Neural crest cell (in vitro differentiated cells): ENCODE measurements at regions not wholly inside any gene's neighbourhood (a gene's known extent, or its start where the extent isn't known, plus 50 kb on each side); places are given as distances from the start of the nearest gene placed in this dataset.

Experiments
- DNase-seq: peaks from one replicate; pipeline ENCODE4 v3.0.0; 2021; ENCODE audit warnings: low read depth, mixed read lengths, low spot score
- H3K27ac Mint-ChIP-seq: one replicate; pipeline ENCODE4 v1.8.0; 2021; ENCODE audit warnings: mild to moderate bottlenecking, mixed read lengths; ENCODE audit not compliant: unreplicated experiment
- H3K27me3 Mint-ChIP-seq: 2 replicates; pipeline ENCODE4 v1.8.0; 2021; ENCODE audit warnings: low read depth, mild to moderate bottlenecking, mixed read lengths
- H3K36me3 Mint-ChIP-seq: 2 replicates; pipeline ENCODE4 v1.8.0; 2021; ENCODE audit warnings: low read depth, mild to moderate bottlenecking, mixed read lengths
- H3K4me1 Mint-ChIP-seq: 2 replicates; pipeline ENCODE4 v1.8.0; 2021; ENCODE audit warnings: mixed read lengths
- H3K4me3 Mint-ChIP-seq: one replicate; pipeline ENCODE4 v1.8.0; 2021; ENCODE audit warnings: mild to moderate bottlenecking, mixed read lengths
- H3K9me3 Mint-ChIP-seq: 2 replicates; pipeline ENCODE4 v1.8.0; 2021; ENCODE audit warnings: mixed read lengths
- TF ChIP-seq, protein P1 (sequence below): fragments of 200-600 bp; sonication (generic); conservative IDR thresholded peaks from 2 replicates; pipeline ENCODE4 v1.5.0; 2021; ENCODE audit warnings: antibody characterized with exemption, mild to moderate bottlenecking

GRCh38 chr18:10094154-10094553, 180.3 kb downstream of the VAPA start:
- H3K4me1 Mint-ChIP-seq: no peaks in the 10 kb centered on the region
- H3K27me3 Mint-ChIP-seq: no peaks in the 10 kb centered on the region
- H3K36me3 Mint-ChIP-seq: no peaks in the 10 kb centered on the region
- no peak overlapping the region for H3K4me3 Mint-ChIP-seq
- no peak overlapping the region for H3K27ac Mint-ChIP-seq
- H3K9me3 Mint-ChIP-seq: no peaks in the 10 kb centered on the region
- TF ChIP-seq, protein P1, sequence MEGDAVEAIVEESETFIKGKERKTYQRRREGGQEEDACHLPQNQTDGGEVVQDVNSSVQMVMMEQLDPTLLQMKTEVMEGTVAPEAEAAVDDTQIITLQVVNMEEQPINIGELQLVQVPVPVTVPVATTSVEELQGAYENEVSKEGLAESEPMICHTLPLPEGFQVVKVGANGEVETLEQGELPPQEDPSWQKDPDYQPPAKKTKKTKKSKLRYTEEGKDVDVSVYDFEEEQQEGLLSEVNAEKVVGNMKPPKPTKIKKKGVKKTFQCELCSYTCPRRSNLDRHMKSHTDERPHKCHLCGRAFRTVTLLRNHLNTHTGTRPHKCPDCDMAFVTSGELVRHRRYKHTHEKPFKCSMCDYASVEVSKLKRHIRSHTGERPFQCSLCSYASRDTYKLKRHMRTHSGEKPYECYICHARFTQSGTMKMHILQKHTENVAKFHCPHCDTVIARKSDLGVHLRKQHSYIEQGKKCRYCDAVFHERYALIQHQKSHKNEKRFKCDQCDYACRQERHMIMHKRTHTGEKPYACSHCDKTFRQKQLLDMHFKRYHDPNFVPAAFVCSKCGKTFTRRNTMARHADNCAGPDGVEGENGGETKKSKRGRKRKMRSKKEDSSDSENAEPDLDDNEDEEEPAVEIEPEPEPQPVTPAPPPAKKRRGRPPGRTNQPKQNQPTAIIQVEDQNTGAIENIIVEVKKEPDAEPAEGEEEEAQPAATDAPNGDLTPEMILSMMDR: no peak
- DNase-seq: no peak

- Mint-ChIP-seq H3K27me3 (no peaks in the 10 kb centered on the region), H3K4me1 (no peaks in the 10 kb centered on the region), H3K36me3 (no peaks in the 10 kb centered on the region), H3K9me3 (no peaks in the 10 kb centered on the region), H3K27ac (no peak overlapping the region), H3K4me3 (no peak overlapping the region)
- TF ChIP-seq, protein P1: no peak
- no peak for DNase-seq
Observed at GRCh38 chr18:10094655-10095054, 180.8 kb downstream of the VAPA start.

DNA sequence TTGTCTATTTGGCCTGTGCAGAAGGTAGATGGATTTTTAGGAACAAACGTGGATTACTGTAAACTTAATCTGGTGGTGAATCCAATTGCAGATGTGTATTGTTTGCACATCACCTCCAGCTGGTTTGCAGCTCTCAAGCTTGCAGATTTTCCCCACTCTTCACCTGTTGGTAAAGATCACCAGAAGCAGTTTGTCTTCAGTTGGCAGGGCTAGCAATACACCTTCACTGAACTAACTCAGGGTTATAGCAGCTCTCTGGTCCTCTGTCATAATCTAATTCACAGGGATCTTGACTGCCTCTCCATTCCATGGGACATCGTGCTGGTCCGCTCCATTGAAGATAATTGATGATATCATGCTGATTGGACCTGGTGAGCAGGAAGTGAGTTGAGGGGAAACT, 181.5 kb downstream of the VAPA start:
- Mint-ChIP-seq H3K36me3 (no peaks in the 10 kb centered on the region), H3K27me3 (no peaks in the 10 kb centered on the region), H3K4me3 (no peak overlapping the region), H3K4me1 (no peaks in the 10 kb centered on the region), H3K27ac (no peak overlapping the region), H3K9me3 (no peaks in the 10 kb centered on the region)
- DNase-seq: no peak
- TF ChIP-seq, protein P1: no peak

- peaks cover 14% of the 10 kb centered on the region for H3K4me1 Mint-ChIP-seq
- no peak for DNase-seq
- H3K27me3 Mint-ChIP-seq: peaks cover 3% of the 10 kb centered on the region
- no peak overlapping the region for H3K27ac Mint-ChIP-seq
- H3K36me3 Mint-ChIP-seq: no peaks in the 10 kb centered on the region
- peaks cover 4% of the 10 kb centered on the region for H3K9me3 Mint-ChIP-seq
- no peak overlapping the region for H3K4me3 Mint-ChIP-seq
- TF ChIP-seq, protein P1: no peak
Observed at GRCh38 chr18:10099539-10100140, 185.8 kb downstream of the VAPA start.

GRCh38 chr18:10100196-10100595, 186.4 kb downstream of the VAPA start:
- TF ChIP-seq, protein P1: no peak
- H3K27ac Mint-ChIP-seq: no peak overlapping the region
- H3K27me3 Mint-ChIP-seq: peaks cover 3% of the 10 kb centered on the region
- no peak for DNase-seq
- peaks cover 4% of the 10 kb centered on the region for H3K36me3 Mint-ChIP-seq
- H3K9me3 Mint-ChIP-seq: peaks cover 9% of the 10 kb centered on the region
- H3K4me1 Mint-ChIP-seq: peaks cover 14% of the 10 kb centered on the region
- H3K4me3 Mint-ChIP-seq: no peak overlapping the region
